Fibroblast of gingiva (primary cell): ENCODE measurements at regions not wholly inside any gene's neighbourhood (a gene's known extent, or its start where the extent isn't known, plus 50 kb on each side); places are given as distances from the start of the nearest gene placed in this dataset.

Experiments
- DNase-seq: peaks from one replicate; pipeline ENCODE4 v3.0.0-alpha.2; 2011; ENCODE audit warnings: low read depth

DNA sequence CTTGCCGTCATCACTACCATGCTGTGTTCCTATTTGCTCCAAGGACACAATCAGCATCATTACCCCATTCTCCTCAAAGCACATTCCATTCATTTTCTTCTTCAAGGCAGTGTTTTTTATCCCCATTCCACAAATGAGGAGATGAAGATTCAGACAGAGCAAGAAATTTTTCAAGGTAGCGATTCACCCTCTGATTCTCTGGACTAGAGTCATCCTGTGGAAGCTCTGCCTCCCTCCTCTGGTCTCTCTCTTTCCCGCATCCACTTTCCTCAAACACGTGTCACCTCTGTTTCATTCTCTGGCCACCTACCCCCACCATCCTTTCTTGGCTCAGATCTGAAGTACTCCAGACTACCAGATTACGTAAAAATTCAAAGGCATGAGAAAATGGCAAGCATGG is 297.9 kb downstream of the SOX11 start:
- no peak for DNase-seq

DNA sequence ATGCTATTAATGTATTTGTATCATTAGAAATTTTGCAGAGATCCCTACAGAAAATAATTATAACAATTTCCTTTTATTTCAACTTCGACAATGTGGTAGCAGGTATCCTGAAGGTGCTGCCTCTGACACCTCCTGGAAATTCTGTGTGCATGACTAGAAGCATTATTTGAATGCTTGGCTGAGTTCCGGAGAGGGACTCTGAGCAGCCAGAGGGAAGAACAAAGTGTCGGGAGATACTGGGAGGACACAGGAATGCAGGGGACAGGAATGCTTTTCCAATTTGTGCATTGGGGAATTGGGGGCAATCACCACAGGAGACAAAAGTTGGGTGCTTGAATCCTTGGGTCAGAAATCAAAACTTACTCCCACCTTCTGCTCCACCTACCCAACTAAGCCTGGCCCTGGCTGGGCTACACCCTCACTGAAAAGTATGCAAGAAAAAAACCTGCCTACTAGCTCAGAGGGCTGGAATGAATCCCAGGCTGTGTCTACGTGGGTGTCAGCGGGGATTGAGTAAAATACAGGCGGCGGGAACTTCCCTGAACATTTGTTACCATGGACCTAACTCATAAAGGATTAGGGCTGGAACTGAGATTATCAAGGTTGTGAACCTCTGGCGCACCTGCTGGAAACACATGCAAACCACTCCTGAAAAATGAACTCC is 299.3 kb downstream of the SOX11 start:
- no peak for DNase-seq

DNA sequence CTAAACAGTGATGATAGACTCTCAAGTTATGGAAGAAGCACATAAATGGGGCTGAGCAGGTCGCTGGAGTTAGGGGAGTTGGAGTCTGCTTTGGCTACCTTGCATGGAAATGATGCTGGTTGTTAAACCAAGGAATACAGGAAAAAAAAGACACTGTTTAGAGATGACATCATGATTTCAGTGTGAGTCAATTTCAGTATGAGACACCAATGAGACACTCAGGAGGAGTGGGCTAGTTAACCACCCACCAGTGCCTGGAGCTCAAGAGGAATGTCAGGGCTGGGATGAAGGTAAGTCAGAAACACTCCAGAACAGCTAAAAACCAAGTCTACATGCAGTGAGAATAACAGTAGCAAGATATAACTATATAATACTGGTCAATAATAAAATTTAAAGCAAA is 303.6 kb downstream of the SOX11 start:
- no peak for DNase-seq

- no peak for DNase-seq
These were observed 316.0 kb downstream of the SOX11 start for GRCh38 chr2:6008186-6008585.

DNA sequence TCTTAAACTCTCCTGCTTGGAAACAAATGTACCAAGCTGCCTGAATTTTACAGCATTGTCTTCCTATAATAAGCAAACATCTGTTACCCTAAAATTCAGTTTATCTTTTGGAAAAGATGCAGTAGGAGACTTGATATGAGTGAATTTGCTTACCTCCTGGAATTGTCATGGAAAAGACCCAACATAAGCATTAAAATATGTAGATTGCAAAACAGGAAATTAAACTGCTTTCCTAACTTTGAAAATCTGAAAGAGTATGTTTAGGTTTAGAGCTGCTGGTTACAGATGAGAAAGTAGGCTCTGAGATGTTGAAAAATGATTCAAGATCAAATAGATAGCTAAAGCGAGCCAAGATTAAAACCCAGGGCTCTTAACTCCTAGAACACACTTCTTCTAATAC is 316.5 kb downstream of the SOX11 start:
- DNase-seq = no peak

GRCh38 chr2:6010163-6010562 is 318.0 kb downstream of the SOX11 start:
- no peak for DNase-seq

GRCh38 chr2:6011921-6012320 is 319.7 kb downstream of the SOX11 start:
- DNase-seq = no peak

DNA sequence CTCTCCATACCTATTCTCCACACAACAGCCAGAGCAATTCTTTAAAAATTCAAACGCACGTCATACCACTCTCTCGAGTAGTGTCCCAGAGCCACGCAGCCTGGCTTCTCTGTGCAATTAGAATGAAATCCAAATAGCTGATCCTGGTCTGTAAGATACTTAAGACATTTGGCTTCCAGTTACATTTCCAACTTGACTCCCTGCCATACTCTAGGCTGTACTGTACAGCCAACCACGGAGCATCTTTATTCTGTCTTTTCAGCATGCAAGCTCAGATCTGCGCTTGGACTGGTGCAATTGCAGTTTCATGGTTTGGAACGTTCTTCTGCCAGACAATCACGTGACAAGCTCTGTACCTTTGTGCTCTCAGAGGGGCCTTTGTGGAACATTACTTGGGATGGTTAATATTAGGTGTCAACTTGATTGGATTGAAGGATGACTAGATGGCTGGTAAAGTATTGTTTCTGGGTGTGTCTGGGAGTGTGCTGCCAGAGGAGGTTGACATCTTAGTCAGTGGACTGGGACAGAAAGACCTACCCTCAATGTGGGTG is 325.6 kb downstream of the SOX11 start:
- DNase-seq = no peak

- DNase-seq = no peak
These were observed 332.0 kb downstream of the SOX11 start for GRCh38 chr2:6024229-6024628.

DNA sequence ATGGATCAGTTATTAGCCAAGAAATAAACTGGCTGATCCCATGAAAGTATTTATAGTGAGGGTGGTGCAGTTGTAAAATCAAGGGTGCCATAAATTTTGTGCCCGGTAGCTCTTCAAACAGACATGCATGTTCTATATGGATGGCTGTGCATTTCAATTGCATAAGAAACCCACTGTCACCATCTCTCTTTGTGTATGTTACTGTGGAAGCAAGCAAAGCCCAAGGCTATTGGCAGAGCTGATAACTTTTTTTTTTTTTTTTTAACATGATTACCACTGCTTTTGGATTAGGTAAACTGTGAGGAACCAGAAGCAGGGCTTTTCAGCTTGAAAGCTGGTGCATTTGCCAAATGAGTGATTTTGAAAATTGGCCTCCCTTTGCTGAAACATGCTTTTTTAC is 332.6 kb downstream of the SOX11 start:
- no peak for DNase-seq

DNA sequence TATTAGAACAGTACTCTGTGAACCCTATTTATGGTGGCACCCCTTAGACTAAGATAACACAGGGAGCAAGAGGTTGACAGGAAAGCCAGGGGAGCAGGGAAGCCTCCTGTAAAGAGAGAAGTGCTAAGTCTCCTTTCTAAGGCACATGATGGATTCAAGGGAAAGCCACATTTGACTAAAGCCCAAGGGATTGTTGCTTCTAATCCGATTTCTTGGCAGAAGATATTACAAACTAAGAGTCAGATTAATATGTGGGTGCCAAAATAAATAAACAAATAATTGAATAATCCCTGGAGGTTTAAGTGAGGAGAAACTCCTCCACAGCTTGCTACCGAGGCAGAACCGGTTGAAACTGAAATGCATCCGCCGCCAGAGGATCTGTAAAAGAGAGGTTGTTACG is 333.2 kb downstream of the SOX11 start:
- DNase-seq = no peak

DNA sequence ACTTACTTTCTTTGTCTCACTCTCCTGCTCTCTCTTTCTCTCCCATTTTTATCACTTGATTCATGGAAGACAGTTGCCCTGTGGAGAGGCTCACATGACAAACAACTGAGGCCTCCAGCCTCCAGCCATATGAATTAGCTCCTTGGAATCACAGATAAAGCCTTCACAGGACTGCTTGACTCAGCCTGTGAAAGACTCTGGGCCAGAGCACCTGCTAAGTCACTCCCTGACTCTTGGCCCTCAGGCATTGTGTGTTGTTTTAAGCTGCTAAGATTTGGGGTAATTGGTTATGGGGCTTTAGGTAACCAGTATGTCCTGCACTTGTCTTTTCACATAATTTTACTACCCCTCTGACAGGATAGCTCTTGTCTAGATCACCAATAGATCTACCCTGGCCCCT is 334.9 kb downstream of the SOX11 start:
- DNase-seq = no peak

DNA sequence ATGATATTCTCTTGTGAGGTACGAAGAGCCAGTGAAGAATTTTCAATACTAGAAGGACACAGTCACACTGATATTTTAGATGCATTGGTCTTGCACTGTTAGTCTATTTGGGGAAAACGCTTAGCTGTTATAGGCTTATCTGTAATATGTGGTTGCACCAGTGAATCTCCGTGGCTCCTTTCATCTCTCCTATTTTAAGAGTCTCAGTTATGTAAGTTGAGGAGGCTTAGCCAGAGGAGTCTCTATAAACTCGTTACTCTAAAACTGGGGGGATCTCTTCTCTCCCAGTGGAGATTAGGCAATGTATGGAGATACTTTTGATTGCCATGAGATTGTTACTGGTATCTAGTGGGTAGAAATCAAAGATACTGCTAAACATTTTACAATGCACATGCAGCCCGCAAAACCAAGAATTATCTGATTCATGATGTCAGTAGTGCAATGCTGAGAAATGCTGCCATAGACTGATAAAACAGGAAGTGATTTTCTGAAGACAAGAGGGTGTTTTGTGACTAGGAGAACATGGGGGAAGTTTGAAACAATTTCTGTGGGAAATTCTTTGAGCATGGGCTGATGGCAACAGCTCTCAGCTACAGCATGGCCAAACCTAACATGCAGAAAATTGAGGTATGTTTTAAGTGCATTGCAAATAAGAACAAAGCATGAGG is 339.1 kb downstream of the SOX11 start:
- no peak for DNase-seq

DNA sequence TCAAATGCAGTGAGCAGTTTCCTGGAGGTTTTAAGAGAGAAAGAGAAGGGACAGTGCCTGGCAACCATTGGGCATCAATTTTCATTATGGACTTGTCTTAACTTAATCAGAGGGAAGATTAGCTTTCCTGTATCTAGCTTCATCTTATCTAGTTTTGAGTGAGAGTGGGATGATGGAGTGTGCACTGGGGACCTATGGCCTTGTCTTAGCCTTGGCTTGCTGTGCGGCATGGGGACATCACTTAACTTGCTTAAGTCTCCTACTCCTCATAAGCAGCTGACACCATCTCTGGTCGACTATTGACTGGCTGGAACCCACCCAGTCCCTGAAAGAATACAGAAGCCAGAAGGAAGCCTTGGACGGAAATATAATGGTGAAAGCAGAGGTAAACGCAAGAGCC is 344.0 kb downstream of the SOX11 start:
- no peak for DNase-seq

GRCh38 chr2:6043238-6043637 is 351.1 kb downstream of the SOX11 start:
- no peak for DNase-seq

DNA sequence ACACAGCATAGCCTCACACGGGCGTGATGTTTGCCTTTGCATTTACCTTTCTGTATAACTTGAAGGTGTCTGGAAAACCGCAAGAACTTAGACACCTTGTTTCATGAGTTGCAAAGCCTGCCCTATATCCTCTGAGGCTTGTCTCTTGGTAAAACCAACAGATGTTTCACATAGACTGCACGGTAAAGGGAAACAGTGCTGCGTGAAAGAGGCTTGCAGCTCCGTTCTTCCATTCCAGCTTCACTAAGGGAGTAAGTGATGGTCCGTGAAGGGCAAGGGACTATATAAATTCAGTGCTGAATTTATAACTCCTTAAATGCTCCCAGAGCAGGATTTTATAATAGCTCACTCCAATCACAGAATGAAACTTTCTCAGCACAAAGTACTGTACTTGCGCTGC is 360.5 kb downstream of the SOX11 start:
- DNase-seq = no peak

- no peak for DNase-seq
These were observed 361.6 kb downstream of the SOX11 start for GRCh38 chr2:6053743-6054142.

DNA sequence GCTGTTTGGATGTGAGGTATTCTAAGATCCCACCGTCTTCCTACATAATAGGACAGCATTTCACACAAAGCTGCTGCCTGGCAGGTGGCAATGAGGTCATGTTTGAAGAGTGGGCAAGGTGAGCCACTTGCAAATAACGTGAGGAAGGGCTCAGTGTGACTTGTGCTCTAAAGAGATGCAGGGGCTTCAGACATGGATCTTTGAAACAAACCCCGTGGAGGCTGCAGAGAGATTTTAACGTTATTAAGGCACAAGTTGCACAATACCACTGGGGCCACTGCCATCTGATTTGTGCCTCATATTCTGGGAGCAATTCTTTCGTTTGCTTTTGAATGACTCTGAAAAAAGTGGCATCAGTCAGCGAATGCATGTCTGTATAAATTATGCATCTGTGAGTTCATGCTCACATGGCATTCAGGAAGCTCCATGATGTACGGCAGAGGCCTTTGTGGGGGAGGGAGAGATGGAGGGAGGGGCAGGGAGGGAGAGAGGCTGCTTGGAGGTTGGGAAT is 362.0 kb downstream of the SOX11 start:
- no peak for DNase-seq

DNA sequence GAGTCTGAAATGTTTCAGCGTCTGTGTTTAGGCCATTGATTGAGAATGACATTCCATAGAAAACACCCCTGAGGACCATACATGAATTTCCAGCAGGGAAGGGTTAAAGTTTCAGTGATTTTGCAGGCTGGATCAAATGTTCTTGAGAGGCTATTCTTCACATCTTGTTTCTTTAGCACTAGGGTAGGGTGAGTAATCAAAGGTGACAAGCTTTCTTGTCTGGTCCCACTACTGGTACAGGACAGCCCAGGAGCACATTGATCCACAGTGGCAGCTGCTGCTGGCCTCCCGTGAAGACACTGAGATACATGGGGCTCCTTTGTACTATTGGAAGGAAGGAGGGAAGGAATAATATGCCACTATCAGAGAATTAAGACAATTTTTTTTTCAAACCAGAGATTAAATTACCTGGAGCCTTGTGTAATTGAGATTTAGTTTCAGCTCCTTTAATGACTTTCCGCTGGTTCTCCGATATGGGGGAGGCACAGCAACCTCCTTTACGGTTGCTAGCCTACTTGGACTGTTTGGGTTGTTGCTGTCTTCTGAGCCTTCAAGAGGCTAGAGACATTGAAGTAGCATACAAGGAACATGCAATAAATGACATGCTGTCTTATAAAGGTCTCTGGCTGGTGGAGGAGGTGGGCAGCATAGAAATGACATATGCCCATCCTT is 368.9 kb downstream of the SOX11 start:
- no peak for DNase-seq

DNA sequence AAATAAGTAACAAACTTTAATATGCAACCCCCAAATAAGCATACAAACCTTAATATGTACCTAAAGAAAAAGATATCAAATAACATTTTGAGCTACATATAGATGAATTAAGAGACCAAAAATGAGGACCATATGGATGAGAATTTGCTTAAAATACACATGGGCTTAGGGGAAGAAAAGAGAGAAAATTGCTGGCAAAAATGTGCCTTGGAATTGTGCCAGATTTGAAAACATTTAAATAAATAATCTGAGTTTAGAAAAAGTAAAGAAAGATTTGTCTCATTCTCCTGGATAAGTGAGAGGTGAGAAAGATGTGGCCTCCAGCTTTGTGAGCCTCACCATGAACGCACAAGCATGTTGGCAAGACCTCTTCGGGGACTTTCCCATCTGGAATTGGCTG is 372.6 kb downstream of the SOX11 start:
- DNase-seq = no peak

- DNase-seq = no peak
These were observed 373.5 kb downstream of the SOX11 start for GRCh38 chr2:6065703-6066102.

DNA sequence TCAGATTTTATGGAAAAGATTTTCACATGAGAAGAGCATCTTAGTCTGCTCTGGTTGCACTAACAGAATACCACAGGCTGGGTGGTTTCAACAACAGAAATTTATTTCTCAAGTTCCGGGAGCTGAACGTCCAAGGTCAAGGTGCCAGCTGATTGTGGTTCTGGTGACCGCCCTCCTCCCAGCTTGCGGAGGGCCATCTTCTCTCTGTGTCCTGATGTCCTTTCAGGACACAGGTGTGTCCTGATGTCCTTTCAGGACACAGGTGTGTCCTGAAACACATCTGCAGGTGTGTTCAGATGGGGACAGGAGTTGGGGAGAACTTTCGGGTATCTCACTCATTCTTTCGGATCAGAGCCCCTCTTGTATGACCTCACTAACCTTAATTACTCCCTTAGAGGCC is 374.9 kb downstream of the SOX11 start:
- DNase-seq = no peak

GRCh38 chr2:6067806-6068205 is 375.6 kb downstream of the SOX11 start:
- DNase-seq = no peak
